ENCODE measurements at regions not wholly inside any gene's neighbourhood (a gene's known extent, or its start where the extent isn't known, plus 50 kb on each side); places are given as distances from the start of the nearest gene placed in this dataset.

GRCh38 chr1:22387919-22388580, 63.6 kb upstream of the ZBTB40 start:
- peak; percentile 51 for DNase-seq

- DNase-seq = peak; percentile 97
These were observed 62.8 kb upstream of the ZBTB40 start for GRCh38 chr1:22388671-22389450.

- no peak for DNase-seq
These were observed 58.1 kb upstream of the ZBTB40 start for GRCh38 chr1:22393587-22393986.

GRCh38 chr1:22398656-22399420, 52.8 kb upstream of the ZBTB40 start:
- DNase-seq = peak; percentile 69

- DNase-seq = no peak
These were observed 52.1 kb upstream of the ZBTB40 start for GRCh38 chr1:22399421-22400091.
